Body of pancreas (tissue), 4 donors: ENCODE measurements at regions not wholly inside any gene's neighbourhood (a gene's known extent, or its start where the extent isn't known, plus 50 kb on each side); places are given as distances from the start of the nearest gene placed in this dataset.

Experiments used
- ATAC-seq: fragments of 150-250 bp; one replicate; pipeline ENCODE4 v1.9.1; 2016
- DNase-seq, 4 donors: peaks; one replicate each; pipeline ENCODE4 v3.0.0-alpha.2; 2019
- H3K27ac ChIP-seq, 4 donors: fragments of 200-600 bp; sonication (generic); 1 replicate in 3 of 4; 2 replicates in 1 of 4; pipeline versions ENCODE4 v1.5.1 to v1.6.1; 2016 to 2019; ENCODE audit warnings: mild to moderate bottlenecking in 1 of 4, mixed read lengths in 1 of 4, moderate library complexity in 1 of 4
- H3K27me3 ChIP-seq, 2 donors: fragments of 200-600 bp; sonication (generic); one replicate each; pipeline ENCODE4 v1.6.0; 2016; ENCODE audit warnings: mild to moderate bottlenecking in 1 of 2
- H3K36me3 ChIP-seq, 2 donors: fragments of 200-600 bp; sonication (generic); replicated peaks in 1 of 2; 2 replicates each; pipeline ENCODE4 v1.5.1; 2016; ENCODE audit warnings: low read depth in 2 of 2; ENCODE audit not compliant: insufficient read depth in 1 of 2
- H3K4me1 ChIP-seq: fragments of 200-600 bp; sonication (generic); one replicate; pipeline ENCODE4 v1.6.0; 2016
- H3K4me3 ChIP-seq, 2 donors: fragments of 200-600 bp; sonication (generic); 1 replicate in 1 of 2; 2 replicates in 1 of 2; pipeline ENCODE4 v1.5.1; 2016 to 2019
- H3K9me3 ChIP-seq, 3 donors: fragments of 200-600 bp; sonication (generic); 1 replicate in 2 of 3; 2 replicates in 1 of 3; pipeline ENCODE4 v1.5.1; 2016
- POLR2A ChIP-seq, 3 donors: fragments of 450-650 bp; IDR thresholded peaks; one replicate each; pipeline ENCODE4 v1.6.1; 2016; ENCODE audit warnings: antibody characterized with exemption in 3 of 3, mild to moderate bottlenecking in 2 of 3
- WGBS, 2 donors: methylation state at CpG; one replicate each; pipeline ENCODE4 v1.1.5; 2017; 5-methylcytosine and 5-hydroxymethylcytosine counted together
- intact Hi-C: fragments of 100-400 bp; cut with DNase I; formaldehyde crosslinking; loops from one replicate; pipeline ENCODE4 v1.15.1; 2023
- TF ChIP-seq, protein P1 (sequence below), 7 experiments: fragments of 450-650 bp in 4 of 7; fragments of 200-600 bp in 3 of 7; sonication (generic) in 3 of 7; IDR thresholded peaks; one replicate each; pipeline ENCODE4 v1.5.1; 2016 to 2019; ENCODE audit warnings: antibody characterized with exemption in 7 of 7

DNA sequence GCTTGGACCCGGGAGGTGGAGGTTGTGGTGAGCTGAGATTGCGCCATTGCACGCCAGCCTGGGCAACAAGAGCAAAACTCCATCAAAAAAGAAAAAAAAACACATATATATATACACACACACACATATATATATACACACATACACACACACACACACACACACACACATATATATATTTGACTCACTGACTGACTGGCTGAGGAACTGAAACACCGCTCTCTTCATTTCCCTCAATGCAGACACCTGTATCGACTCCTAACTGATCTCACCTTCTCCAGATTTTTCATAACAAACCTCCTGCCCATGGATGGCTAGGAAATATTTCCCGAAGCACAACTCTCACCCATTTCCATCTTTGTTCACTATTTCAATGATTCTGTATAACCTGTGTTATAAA lies 140.7 kb upstream of the ANO3 start:
- WGBS, 2 donors = 86 to 91% methylated on average over 6 of the region's 6 CpGs
- Histone ChIP-seq H3K4me1 (no peaks in the 10 kb centered on the region), H3K9me3 (no peaks in the 10 kb centered on the region), H3K27me3 (no peaks in the 10 kb centered on the region), H3K27ac (no peak overlapping the region), H3K4me3 (no peak overlapping the region), H3K36me3 (no peaks in the 10 kb centered on the region)
- intact Hi-C loops = no loop called here
- ATAC-seq (no peak), DNase-seq (no peak)
- TF ChIP-seq, protein P1, sequence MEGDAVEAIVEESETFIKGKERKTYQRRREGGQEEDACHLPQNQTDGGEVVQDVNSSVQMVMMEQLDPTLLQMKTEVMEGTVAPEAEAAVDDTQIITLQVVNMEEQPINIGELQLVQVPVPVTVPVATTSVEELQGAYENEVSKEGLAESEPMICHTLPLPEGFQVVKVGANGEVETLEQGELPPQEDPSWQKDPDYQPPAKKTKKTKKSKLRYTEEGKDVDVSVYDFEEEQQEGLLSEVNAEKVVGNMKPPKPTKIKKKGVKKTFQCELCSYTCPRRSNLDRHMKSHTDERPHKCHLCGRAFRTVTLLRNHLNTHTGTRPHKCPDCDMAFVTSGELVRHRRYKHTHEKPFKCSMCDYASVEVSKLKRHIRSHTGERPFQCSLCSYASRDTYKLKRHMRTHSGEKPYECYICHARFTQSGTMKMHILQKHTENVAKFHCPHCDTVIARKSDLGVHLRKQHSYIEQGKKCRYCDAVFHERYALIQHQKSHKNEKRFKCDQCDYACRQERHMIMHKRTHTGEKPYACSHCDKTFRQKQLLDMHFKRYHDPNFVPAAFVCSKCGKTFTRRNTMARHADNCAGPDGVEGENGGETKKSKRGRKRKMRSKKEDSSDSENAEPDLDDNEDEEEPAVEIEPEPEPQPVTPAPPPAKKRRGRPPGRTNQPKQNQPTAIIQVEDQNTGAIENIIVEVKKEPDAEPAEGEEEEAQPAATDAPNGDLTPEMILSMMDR (IDR thresholded peaks at IDR 0.05) = no peak

DNA sequence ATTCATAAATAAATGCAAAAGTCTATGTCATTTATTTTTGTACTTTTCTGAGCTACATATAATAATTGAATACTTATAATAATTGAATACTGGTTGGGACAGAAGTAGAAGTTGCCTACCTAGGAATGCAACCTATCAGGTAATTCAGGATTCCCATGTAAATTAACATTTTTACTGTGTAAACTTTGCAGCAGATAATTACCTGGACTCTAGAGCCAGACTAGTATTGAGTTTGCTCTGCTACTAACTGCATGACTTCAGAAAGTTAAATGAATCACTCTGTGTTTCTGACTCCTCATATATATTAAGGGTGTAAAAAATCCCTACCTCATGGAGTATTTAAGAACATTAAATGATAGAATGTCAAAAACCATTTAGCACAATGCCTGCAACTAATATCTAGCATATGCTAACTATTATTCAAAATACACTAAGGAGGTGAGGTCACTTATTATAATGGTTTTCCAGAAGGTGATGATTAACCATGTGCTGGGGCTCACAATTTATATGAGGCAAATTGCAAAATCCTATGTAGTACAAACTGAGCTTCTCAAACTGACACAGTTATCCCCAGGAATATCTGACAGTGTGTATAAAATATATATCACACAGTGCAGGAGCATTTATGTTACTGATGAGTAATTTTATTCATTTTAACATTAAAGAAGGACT lies 138.1 kb upstream of the ANO3 start:
- ATAC-seq (peak; percentile 52), DNase-seq (no peak)
- no peaks in the 10 kb centered on the region for H3K4me1 ChIP-seq
- TF ChIP-seq POLR2A (IDR thresholded peaks at IDR 0.05) = no peak
- TF ChIP-seq, protein P1 (IDR thresholded peaks at IDR 0.05) = no peak
- H3K4me3 ChIP-seq = no peak overlapping the region
- no peaks in the 10 kb centered on the region for H3K9me3 ChIP-seq
- H3K27ac ChIP-seq = no peak overlapping the region
- H3K27me3 ChIP-seq = no peaks in the 10 kb centered on the region
- no peaks in the 10 kb centered on the region for H3K36me3 ChIP-seq
- intact Hi-C loops = no loop called here

DNA sequence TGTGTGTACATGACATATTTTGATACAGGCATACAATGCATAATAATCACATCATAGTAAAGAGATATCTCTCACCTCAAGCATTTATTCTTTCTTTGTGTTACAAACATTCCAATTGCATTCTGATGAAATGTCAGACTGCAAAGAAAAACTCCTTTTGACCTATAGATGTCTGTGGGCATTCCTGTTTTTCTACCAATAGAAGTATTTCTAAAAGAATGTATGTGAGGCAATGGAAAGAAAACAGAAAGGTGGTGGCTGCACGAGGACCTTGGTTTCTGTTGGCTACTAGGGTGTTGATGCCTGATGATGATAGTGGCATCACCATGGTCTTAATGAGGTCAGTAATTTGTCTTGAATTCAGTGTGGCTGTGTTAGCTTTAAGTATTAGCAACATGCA lies 137.0 kb upstream of the ANO3 start:
- intact Hi-C loops = no loop called here
- Histone ChIP-seq H3K36me3 (no peaks in the 10 kb centered on the region), H3K27ac (no peak overlapping the region), H3K9me3 (no peaks in the 10 kb centered on the region), H3K27me3 (no peaks in the 10 kb centered on the region), H3K4me1 (no peaks in the 10 kb centered on the region), H3K4me3 (no peak overlapping the region)
- no peak for TF ChIP-seq POLR2A (IDR thresholded peaks at IDR 0.05)
- TF ChIP-seq, protein P1 (IDR thresholded peaks at IDR 0.05) = no peak
- DNase-seq (no peak), ATAC-seq (no peak)
- 78 to 85% methylated on average over 1 of the region's 1 CpG for WGBS, 2 donors

DNA sequence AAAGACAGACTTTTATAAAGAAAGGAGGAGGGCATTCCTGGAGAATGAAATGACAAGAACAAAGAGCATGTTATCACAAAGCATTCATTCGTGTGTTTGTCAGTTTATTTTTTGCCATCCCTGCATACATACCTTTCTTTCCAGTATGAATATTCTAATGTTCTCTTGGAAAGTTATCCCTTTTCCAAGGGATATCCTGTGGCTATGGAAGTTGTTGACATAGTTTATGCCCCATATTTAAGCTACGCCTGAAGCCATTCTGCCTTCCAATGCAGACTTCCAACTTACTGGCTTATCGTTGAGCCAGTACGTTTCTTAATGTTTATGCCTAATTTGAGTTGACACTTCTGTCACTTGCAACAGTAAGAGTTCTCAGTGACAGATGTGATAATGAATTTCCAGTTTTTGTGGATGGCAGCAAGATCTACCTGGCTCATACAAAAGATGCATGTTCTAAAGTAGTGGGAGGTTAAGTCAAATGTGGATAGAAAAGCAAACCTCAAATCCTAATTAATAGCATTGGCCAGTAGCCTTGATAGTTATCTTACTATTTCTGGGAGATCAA lies 133.3 kb upstream of the ANO3 start:
- H3K9me3 ChIP-seq = no peaks in the 10 kb centered on the region
- WGBS, 2 donors = 56 to 70% methylated on average over 4 of the region's 4 CpGs
- H3K27ac ChIP-seq = no peak overlapping the region
- DNase-seq (no peak), ATAC-seq (no peak)
- TF ChIP-seq, protein P1 (IDR thresholded peaks at IDR 0.05) = no peak
- no peak overlapping the region for H3K4me3 ChIP-seq
- intact Hi-C loops = no loop called here
- H3K4me1 ChIP-seq = no peaks in the 10 kb centered on the region
- no peaks in the 10 kb centered on the region for H3K27me3 ChIP-seq
- no peaks in the 10 kb centered on the region for H3K36me3 ChIP-seq
